Stromal cell of bone marrow (primary cell): ENCODE measurements at regions not wholly inside any gene's neighbourhood (a gene's known extent, or its start where the extent isn't known, plus 50 kb on each side); places are given as distances from the start of the nearest gene placed in this dataset.
"Not testable (repeated sequence)": the region's sequence is repeated elsewhere in the genome, so short reads cannot be mapped to it uniquely, and the experiment has no call there.

ENCODE experiments used
- DNase-seq: peaks from one replicate; pipeline ENCODE4 v3.0.0-alpha.2; 2012; ENCODE audit warnings: low read depth

- no peak for DNase-seq
Measured at GRCh38 chr2:65788556-65788955, 356.2 kb upstream of the SPRED2 start.

GRCh38 chr2:65786765-65787164 is 354.4 kb upstream of the SPRED2 start:
- no peak for DNase-seq

- DNase-seq, result no peak
Measured at GRCh38 chr2:65786007-65786717, 353.8 kb upstream of the SPRED2 start.

- no peak for DNase-seq
Measured at GRCh38 chr2:65782996-65783650, 350.7 kb upstream of the SPRED2 start.

- DNase-seq, result no peak
Measured at GRCh38 chr2:65782186-65782585, 349.8 kb upstream of the SPRED2 start.

- no peak for DNase-seq
Measured at GRCh38 chr2:65781756-65782155, 349.4 kb upstream of the SPRED2 start.

GRCh38 chr2:65779021-65779420 is 346.6 kb upstream of the SPRED2 start:
- DNase-seq, result no peak

- no peak for DNase-seq
Measured at GRCh38 chr2:65778137-65778536, 345.7 kb upstream of the SPRED2 start.

- no peak for DNase-seq
Measured at GRCh38 chr2:65775839-65776238, 343.4 kb upstream of the SPRED2 start.

- no peak for DNase-seq
Measured at GRCh38 chr2:65767946-65768345, 335.5 kb upstream of the SPRED2 start.

GRCh38 chr2:65766768-65767267 is 334.4 kb upstream of the SPRED2 start:
- no peak for DNase-seq

- DNase-seq, result no peak
Measured at GRCh38 chr2:65765376-65765775, 333.0 kb upstream of the SPRED2 start.

GRCh38 chr2:65762068-65762467 is 329.7 kb upstream of the SPRED2 start:
- no peak for DNase-seq

- no peak for DNase-seq
Measured at GRCh38 chr2:65754219-65754618, 321.8 kb upstream of the SPRED2 start.

GRCh38 chr2:65751408-65751807 is 319.0 kb upstream of the SPRED2 start:
- DNase-seq, result no peak

GRCh38 chr2:65749545-65749944 is 317.1 kb upstream of the SPRED2 start:
- peak; percentile 74 for DNase-seq

GRCh38 chr2:65747875-65748274 is 315.5 kb upstream of the SPRED2 start:
- DNase-seq, result not testable (repeated sequence)

GRCh38 chr2:65746931-65747675 is 314.7 kb upstream of the SPRED2 start:
- no peak for DNase-seq

GRCh38 chr2:65744477-65745200 is 312.2 kb upstream of the SPRED2 start:
- DNase-seq, result no peak

- DNase-seq, result no peak
Measured at GRCh38 chr2:65742977-65743376, 310.6 kb upstream of the SPRED2 start.

- DNase-seq, result no peak
Measured at GRCh38 chr2:65739927-65740326, 307.5 kb upstream of the SPRED2 start.

GRCh38 chr2:65737452-65738011 is 305.1 kb upstream of the SPRED2 start:
- DNase-seq, result no peak
